ENCODE measurements at regions not wholly inside any gene's neighbourhood (a gene's known extent, or its start where the extent isn't known, plus 50 kb on each side); places are given as distances from the start of the nearest gene placed in this dataset.

GRCh38 chr2:167355821-167356220 lies 467.5 kb downstream of the XIRP2 start (continued):
- TF ChIP-seq TSHZ2 (CRISPR knock-in tag; IDR thresholded peaks at IDR 0.05) (no peak), OSR1 (CRISPR knock-in tag; IDR thresholded peaks at IDR 0.05) (no peak)

- no peak for ATAC-seq
- TF ChIP-seq POU6F1 (CRISPR knock-in tag; IDR thresholded peaks at IDR 0.05; ENCODE audit: borderline replicate concordance, low read depth) (no peak), CREB5 (CRISPR knock-in tag; IDR thresholded peaks at IDR 0.05; ENCODE audit: low read depth) (no peak), ZNF565 (CRISPR knock-in tag; conservative IDR thresholded peaks at IDR 0.05; ENCODE audit: low read depth) (no peak), CSDC2 (CRISPR knock-in tag; IDR thresholded peaks at IDR 0.05) (no peak), PPARA (CRISPR knock-in tag; IDR thresholded peaks at IDR 0.05; ENCODE audit: borderline replicate concordance) (no peak), SNAI2 (CRISPR knock-in tag; IDR thresholded peaks at IDR 0.05) (no peak), RARB (CRISPR knock-in tag; IDR thresholded peaks at IDR 0.05) (no peak), ARNTL (CRISPR knock-in tag; IDR thresholded peaks at IDR 0.05; ENCODE audit: borderline replicate concordance, low read depth) (no peak), BACH2 (CRISPR knock-in tag; IDR thresholded peaks at IDR 0.05; ENCODE audit: borderline replicate concordance) (no peak), ZC3H10 (CRISPR knock-in tag; IDR thresholded peaks at IDR 0.05) (no peak), GLIS3 (CRISPR knock-in tag; IDR thresholded peaks at IDR 0.05) (no peak), ISL1 (CRISPR knock-in tag; IDR thresholded peaks at IDR 0.05) (no peak), OSR1 (CRISPR knock-in tag; IDR thresholded peaks at IDR 0.05) (no peak), TOX (CRISPR knock-in tag; IDR thresholded peaks at IDR 0.05; ENCODE audit: borderline replicate concordance) (no peak), PATZ1 (CRISPR knock-in tag; IDR thresholded peaks at IDR 0.05; ENCODE audit: borderline replicate concordance) (no peak)
Observed at GRCh38 chr2:167353605-167354280, 465.5 kb downstream of the XIRP2 start.

GRCh38 chr2:167345559-167345958 lies 457.3 kb downstream of the XIRP2 start:
- ATAC-seq, result no peak
- TF ChIP-seq TCF4 (CRISPR knock-in tag; IDR thresholded peaks at IDR 0.05; ENCODE audit: borderline replicate concordance) (no peak), SNAI2 (CRISPR knock-in tag; IDR thresholded peaks at IDR 0.05) (no peak), ESRRG (CRISPR knock-in tag; IDR thresholded peaks at IDR 0.05) (no peak), OSR1 (CRISPR knock-in tag; IDR thresholded peaks at IDR 0.05) (no peak), CSDC2 (CRISPR knock-in tag; IDR thresholded peaks at IDR 0.05) (no peak), ZNF565 (CRISPR knock-in tag; conservative IDR thresholded peaks at IDR 0.05; ENCODE audit: low read depth) (no peak), ZFP30 (CRISPR knock-in tag; IDR thresholded peaks at IDR 0.05) (no peak), ZNF8 (CRISPR knock-in tag; IDR thresholded peaks at IDR 0.05) (no peak), ZFP3 (CRISPR knock-in tag; IDR thresholded peaks at IDR 0.05) (no peak), BACH2 (CRISPR knock-in tag; IDR thresholded peaks at IDR 0.05; ENCODE audit: borderline replicate concordance) (no peak), GLIS3 (CRISPR knock-in tag; IDR thresholded peaks at IDR 0.05) (no peak), ZC3H10 (CRISPR knock-in tag; IDR thresholded peaks at IDR 0.05) (no peak), TOX (CRISPR knock-in tag; IDR thresholded peaks at IDR 0.05; ENCODE audit: borderline replicate concordance) (no peak), CREB5 (CRISPR knock-in tag; IDR thresholded peaks at IDR 0.05; ENCODE audit: low read depth) (no peak), PPARA (CRISPR knock-in tag; IDR thresholded peaks at IDR 0.05; ENCODE audit: borderline replicate concordance) (no peak), ISL1 (CRISPR knock-in tag; IDR thresholded peaks at IDR 0.05) (no peak), RARB (CRISPR knock-in tag; IDR thresholded peaks at IDR 0.05) (no peak), PATZ1 (CRISPR knock-in tag; IDR thresholded peaks at IDR 0.05; ENCODE audit: borderline replicate concordance) (no peak)

Data from SK-N-SH treated with all-trans-retinoic acid at 6 μM for 48 hours (cell line).